Fibroblast of skin of right biceps (primary cell): ENCODE measurements at regions not wholly inside any gene's neighbourhood (a gene's known extent, or its start where the extent isn't known, plus 50 kb on each side); places are given as distances from the start of the nearest gene placed in this dataset.

Experiments used
- DNase-seq: peaks from one replicate; pipeline ENCODE4 v3.0.0-alpha.2; 2013

- DNase-seq: no peak
Measured at GRCh38 chr9:96183751-96184150, 118.2 kb downstream of the HSD17B3 start.

- DNase-seq: no peak
Measured at GRCh38 chr9:96178153-96178552, 123.8 kb downstream of the HSD17B3 start.

GRCh38 chr9:96177719-96178028, 124.3 kb downstream of the HSD17B3 start:
- DNase-seq: no peak

- no peak for DNase-seq
Measured at GRCh38 chr9:96177005-96177718, 124.8 kb downstream of the HSD17B3 start.

GRCh38 chr9:96175796-96176195, 126.2 kb downstream of the HSD17B3 start:
- DNase-seq: no peak

- DNase-seq: no peak
Measured at GRCh38 chr9:96175001-96175400, 127.0 kb downstream of the HSD17B3 start.

GRCh38 chr9:96174371-96174770, 127.6 kb downstream of the HSD17B3 start:
- DNase-seq: no peak

GRCh38 chr9:96173640-96174039, 128.3 kb downstream of the HSD17B3 start:
- DNase-seq: no peak

- no peak for DNase-seq
Measured at GRCh38 chr9:96172797-96173196, 129.2 kb downstream of the HSD17B3 start.

- DNase-seq: no peak
Measured at GRCh38 chr9:96171728-96172127, 130.2 kb downstream of the HSD17B3 start.

- no peak for DNase-seq
Measured at GRCh38 chr9:96169901-96170300, 132.1 kb downstream of the HSD17B3 start.

- DNase-seq: peak; percentile 30
Measured at GRCh38 chr9:96169484-96169883, 132.5 kb downstream of the HSD17B3 start.

- DNase-seq: no peak
Measured at GRCh38 chr9:96168882-96169281, 133.1 kb downstream of the HSD17B3 start.

GRCh38 chr9:96167011-96167410, 135.0 kb downstream of the HSD17B3 start:
- DNase-seq: no peak

GRCh38 chr9:96164268-96164683, 137.7 kb downstream of the HSD17B3 start:
- DNase-seq: no peak

GRCh38 chr9:96163712-96164111, 138.3 kb downstream of the HSD17B3 start:
- DNase-seq: no peak

GRCh38 chr9:96163161-96163560, 138.8 kb downstream of the HSD17B3 start:
- DNase-seq: no peak

- no peak for DNase-seq
Measured at GRCh38 chr9:96161819-96162218, 140.2 kb downstream of the HSD17B3 start.

- DNase-seq: no peak
Measured at GRCh38 chr9:96160866-96161265, 141.1 kb downstream of the HSD17B3 start.

GRCh38 chr9:96160168-96160567, 141.8 kb downstream of the HSD17B3 start:
- no peak for DNase-seq

GRCh38 chr9:96159596-96159995, 142.4 kb downstream of the HSD17B3 start:
- no peak for DNase-seq

GRCh38 chr9:96158909-96159575, 142.9 kb downstream of the HSD17B3 start:
- DNase-seq: no peak

GRCh38 chr9:96158147-96158546, 143.8 kb downstream of the HSD17B3 start:
- no peak for DNase-seq

- no peak for DNase-seq
Measured at GRCh38 chr9:96157675-96158074, 144.3 kb downstream of the HSD17B3 start.
